Tibial nerve (tissue), 3 donors: ENCODE measurements at regions not wholly inside any gene's neighbourhood (a gene's known extent, or its start where the extent isn't known, plus 50 kb on each side); places are given as distances from the start of the nearest gene placed in this dataset.

Source experiments
- POLR2A ChIP-seq, 2 donors: fragments of 450-650 bp; IDR thresholded peaks; one replicate each; pipeline ENCODE4 v1.6.1; 2017; ENCODE audit warnings: antibody characterized with exemption in 2 of 2, mild to moderate bottlenecking in 2 of 2, moderate library complexity in 2 of 2
- TF ChIP-seq, protein P1 (sequence below), 5 experiments: fragments of 200-600 bp in 3 of 5; fragments of 450-650 bp in 2 of 5; sonication (generic) in 3 of 5; IDR thresholded peaks; one replicate each; pipeline ENCODE4 v1.5.1; 2016 to 2019; ENCODE audit warnings: antibody characterized with exemption in 5 of 5, mild to moderate bottlenecking in 3 of 5, moderate library complexity in 2 of 5

DNA sequence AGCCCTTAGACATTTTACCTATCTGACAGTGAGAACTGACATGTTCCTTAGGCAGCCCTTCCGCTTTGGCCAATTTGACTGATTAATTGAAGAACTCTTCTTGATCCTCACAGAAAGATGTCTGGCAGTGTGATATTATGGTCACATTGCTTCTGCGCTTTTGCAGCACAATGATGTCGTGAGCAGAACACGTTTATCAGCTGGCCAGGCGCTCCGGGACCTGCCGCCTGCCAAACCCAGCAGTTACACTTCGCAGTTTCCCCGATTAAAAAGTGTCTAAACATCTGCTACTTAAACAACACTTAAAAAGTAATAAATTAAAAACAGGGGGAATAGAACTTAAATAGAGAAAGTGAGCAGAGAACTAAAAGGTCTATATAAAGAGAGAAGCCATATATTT lies 103.5 kb upstream of the ETS2 start:
- TF ChIP-seq, protein P1, sequence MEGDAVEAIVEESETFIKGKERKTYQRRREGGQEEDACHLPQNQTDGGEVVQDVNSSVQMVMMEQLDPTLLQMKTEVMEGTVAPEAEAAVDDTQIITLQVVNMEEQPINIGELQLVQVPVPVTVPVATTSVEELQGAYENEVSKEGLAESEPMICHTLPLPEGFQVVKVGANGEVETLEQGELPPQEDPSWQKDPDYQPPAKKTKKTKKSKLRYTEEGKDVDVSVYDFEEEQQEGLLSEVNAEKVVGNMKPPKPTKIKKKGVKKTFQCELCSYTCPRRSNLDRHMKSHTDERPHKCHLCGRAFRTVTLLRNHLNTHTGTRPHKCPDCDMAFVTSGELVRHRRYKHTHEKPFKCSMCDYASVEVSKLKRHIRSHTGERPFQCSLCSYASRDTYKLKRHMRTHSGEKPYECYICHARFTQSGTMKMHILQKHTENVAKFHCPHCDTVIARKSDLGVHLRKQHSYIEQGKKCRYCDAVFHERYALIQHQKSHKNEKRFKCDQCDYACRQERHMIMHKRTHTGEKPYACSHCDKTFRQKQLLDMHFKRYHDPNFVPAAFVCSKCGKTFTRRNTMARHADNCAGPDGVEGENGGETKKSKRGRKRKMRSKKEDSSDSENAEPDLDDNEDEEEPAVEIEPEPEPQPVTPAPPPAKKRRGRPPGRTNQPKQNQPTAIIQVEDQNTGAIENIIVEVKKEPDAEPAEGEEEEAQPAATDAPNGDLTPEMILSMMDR (IDR thresholded peaks at IDR 0.05), result no peak
- TF ChIP-seq POLR2A (IDR thresholded peaks at IDR 0.05), result no peak
